Common myeloid progenitor, CD34-positive (primary cell): ENCODE measurements at regions not wholly inside any gene's neighbourhood (a gene's known extent, or its start where the extent isn't known, plus 50 kb on each side); places are given as distances from the start of the nearest gene placed in this dataset.

Experiments used
- CTCF ChIA-PET: fragments of 350-600 bp; sonication (Branson Sonifier 250); formaldehyde crosslinking; loops from one replicate; lab custom pipeline; 2021; ENCODE audit warnings: antibody characterized with exemption; lab: Charles Lee
- POLR2A ChIA-PET: fragments of 350-600 bp; sonication (Branson Sonifier 250); formaldehyde crosslinking; loops from one replicate; lab custom pipeline; 2021; ENCODE audit warnings: antibody characterized with exemption; lab: Charles Lee
- DNase-seq, 3 donors: peaks; one replicate each; pipeline versions ENCODE4 v3.0.0 to v3.0.0-alpha.2; 2013
- H3K27ac ChIP-seq, 2 experiments: 1 replicate in 1 of 2; 2 replicates in 1 of 2; pipeline ENCODE4 v1.7.0; 2013; ENCODE audit warnings: inconsistent platforms in 2 of 2, low read length in 2 of 2, mild to moderate bottlenecking in 2 of 2, low read depth in 1 of 2, moderate library complexity in 1 of 2; ENCODE audit not compliant: severe bottlenecking in 2 of 2, insufficient read depth in 1 of 2, poor library complexity in 1 of 2
- H3K27me3 ChIP-seq, 5 experiments: replicated peaks in 2 of 5; 1 replicate in 3 of 5; 2 replicates in 2 of 5; pipeline versions ENCODE4 v1.6.1 to v1.7.0; 2013; ENCODE audit warnings: low read length in 4 of 5, mild to moderate bottlenecking in 2 of 5, moderate library complexity in 2 of 5, inconsistent platforms in 1 of 5; ENCODE audit not compliant: insufficient read depth in 5 of 5, control insufficient read depth in 4 of 5
- H3K36me3 ChIP-seq, 4 experiments: 1 replicate in 2 of 4; 2 replicates in 2 of 4; pipeline versions ENCODE4 v1.6.1 to v1.7.0; 2013; ENCODE audit warnings: low read length in 3 of 4, control low read depth in 1 of 4, mild to moderate bottlenecking in 1 of 4; ENCODE audit not compliant: control insufficient read depth in 4 of 4, insufficient read depth in 4 of 4
- H3K4me1 ChIP-seq, 4 experiments: 1 replicate in 3 of 4; 2 replicates in 1 of 4; pipeline versions ENCODE4 v1.6.1 to v1.7.1; 2013; ENCODE audit warnings: low read length in 3 of 4, mild to moderate bottlenecking in 3 of 4, control low read depth in 1 of 4, inconsistent platforms in 1 of 4, moderate library complexity in 1 of 4; ENCODE audit not compliant: control insufficient read depth in 4 of 4, insufficient read depth in 4 of 4; ENCODE audit errors: control extremely low read depth in 1 of 4
- H3K4me3 ChIP-seq, 7 experiments: 1 replicate in 4 of 7; 2 replicates in 3 of 7; pipeline versions ENCODE4 v1.5.1 to v1.7.0; 2013; ENCODE audit warnings: mild to moderate bottlenecking in 7 of 7, low read length in 6 of 7, moderate library complexity in 6 of 7, inconsistent platforms in 2 of 7, low read depth in 2 of 7, control low read depth in 1 of 7; ENCODE audit not compliant: insufficient read depth in 4 of 7, control insufficient read depth in 1 of 7; ENCODE audit errors: extremely low read depth in 1 of 7
- H3K9me3 ChIP-seq, 5 experiments: 1 replicate in 4 of 5; 2 replicates in 1 of 5; pipeline versions ENCODE4 v1.6.1 to v1.7.1; 2013; ENCODE audit warnings: low read length in 4 of 5, mild to moderate bottlenecking in 2 of 5, inconsistent platforms in 1 of 5, low read depth in 1 of 5, moderate library complexity in 1 of 5; ENCODE audit not compliant: control insufficient read depth in 4 of 5, insufficient read depth in 2 of 5; ENCODE audit errors: control extremely low read depth in 1 of 5
- WGBS: methylation state at CpG from one replicate; pipeline ENCODE4 v1.1.5; 2013; ENCODE audit not compliant: insufficient coverage; 5-methylcytosine and 5-hydroxymethylcytosine counted together

DNA sequence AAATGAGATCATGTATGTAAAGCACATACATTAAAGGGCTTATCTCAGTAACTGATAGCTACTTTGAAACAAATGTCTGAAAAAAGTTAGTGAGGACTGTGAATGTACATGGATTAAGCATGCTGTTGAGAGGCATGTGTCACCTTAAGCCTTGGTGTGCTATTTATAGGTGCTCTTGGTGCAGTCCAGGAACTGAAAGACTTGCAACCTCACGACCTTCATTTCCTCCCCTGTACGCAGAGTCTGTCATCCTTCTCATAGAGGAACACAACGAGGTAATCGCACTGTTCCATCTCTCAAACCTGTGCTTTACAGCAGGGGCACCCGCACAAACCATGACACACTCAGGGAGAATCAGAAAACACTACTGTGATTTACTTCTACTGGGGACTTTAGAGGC is 65.6 kb downstream of the UFM1 start:
- Histone ChIP-seq H3K27ac (no peak overlapping the region), H3K9me3 (no peaks in the 10 kb centered on the region), H3K36me3 (no peaks in the 10 kb centered on the region), H3K27me3 (no peaks in the 10 kb centered on the region), H3K4me1 (peaks cover 0 to 7% (median 5%) of the 10 kb centered on the region in 4 experiments), H3K4me3 (peak overlapping the region in 1 of 7 experiments; percentile 23)
- DNase-seq: peak; percentile 2 to 79 (median 64)
- ChIA-PET POLR2A (no interaction called here), CTCF (no interaction called here)
- 7% methylated on average over 4 of the region's 5 CpGs for WGBS

DNA sequence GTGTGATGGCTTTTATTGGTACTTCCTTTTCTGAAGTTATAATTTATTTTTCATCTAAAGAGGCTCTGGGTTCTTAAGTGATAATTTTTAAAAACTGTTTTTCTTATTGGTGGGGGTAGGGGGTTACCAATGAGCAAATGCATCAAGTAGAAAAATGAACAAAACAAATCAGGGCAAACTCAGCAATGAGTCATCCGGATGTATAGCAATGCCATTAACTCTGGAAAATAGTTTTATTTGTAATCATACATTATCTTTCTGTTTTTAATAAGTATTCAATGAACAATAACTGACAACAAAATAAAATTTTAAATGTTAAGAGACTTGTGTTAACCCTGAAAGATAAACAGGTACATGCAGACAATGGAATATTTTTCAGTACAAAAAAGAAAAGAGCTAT is 67.6 kb downstream of the UFM1 start:
- Histone ChIP-seq H3K36me3 (no peaks in the 10 kb centered on the region), H3K27ac (no peak overlapping the region), H3K4me1 (peaks cover 0 to 7% (median 5%) of the 10 kb centered on the region in 4 experiments), H3K9me3 (no peaks in the 10 kb centered on the region), H3K27me3 (no peaks in the 10 kb centered on the region), H3K4me3 (no peak overlapping the region)
- ChIA-PET CTCF (interaction anchor here (0.7 kb wide), 1 partner anchor 67 kb away, joined by 3 read pairs; the partner anchor contains the start of gene UFM1), POLR2A (no interaction called here)
- no peak for DNase-seq
- WGBS: no CpG with 5 or more reads among the region's 1 CpG

DNA sequence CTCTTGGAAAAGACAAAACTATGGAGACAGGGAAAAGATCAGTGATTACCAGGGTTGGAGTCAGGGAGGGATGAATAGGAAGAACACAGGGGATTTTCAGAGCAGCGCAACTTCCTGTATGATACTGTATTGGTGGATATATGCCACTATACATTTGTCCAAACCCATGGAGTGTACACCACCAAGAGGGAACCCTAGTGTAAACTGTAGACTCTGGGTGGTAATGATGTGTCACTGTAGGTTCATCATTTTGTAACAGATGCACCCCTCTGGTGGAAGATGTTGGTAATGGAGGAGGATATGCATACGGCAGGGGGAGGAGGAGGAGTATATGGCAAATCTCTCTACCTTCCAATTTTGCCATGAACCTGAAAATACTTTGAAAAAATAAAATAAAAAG is 68.1 kb downstream of the UFM1 start:
- no peaks in the 10 kb centered on the region for H3K27me3 ChIP-seq
- peaks cover 0 to 7% (median 5%) of the 10 kb centered on the region in 4 experiments for H3K4me1 ChIP-seq
- DNase-seq: peak; percentile 48 to 77 (median 76)
- WGBS: no CpG with 5 or more reads among the region's 2 CpGs
- no peaks in the 10 kb centered on the region for H3K36me3 ChIP-seq
- ChIA-PET CTCF (interaction anchor here (0.7 kb wide), 1 partner anchor 68 kb away, joined by 3 read pairs; the partner anchor contains the start of gene UFM1), POLR2A (no interaction called here)
- no peaks in the 10 kb centered on the region for H3K9me3 ChIP-seq
- H3K4me3 ChIP-seq: no peak overlapping the region
- H3K27ac ChIP-seq: no peak overlapping the region

DNA sequence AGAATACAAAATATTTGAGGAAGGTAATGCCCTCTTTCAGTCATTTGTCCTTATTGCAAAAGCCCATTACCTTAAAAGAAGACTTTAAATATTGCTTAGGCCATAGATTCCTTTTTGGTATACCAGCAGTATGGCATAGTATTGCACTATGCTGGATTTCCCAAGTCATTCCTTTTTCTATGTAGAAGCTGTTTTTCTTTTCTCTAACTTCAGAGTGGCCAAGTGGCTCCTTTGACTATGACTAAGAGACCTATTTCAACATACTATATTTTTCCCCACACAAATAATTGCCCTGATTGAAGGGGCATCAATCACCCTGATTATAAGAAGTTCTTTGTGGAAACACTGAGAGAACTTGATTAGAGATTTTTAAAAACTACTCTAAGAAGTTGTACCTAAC is 68.6 kb downstream of the UFM1 start:
- Histone ChIP-seq H3K36me3 (no peaks in the 10 kb centered on the region), H3K4me3 (no peak overlapping the region), H3K27me3 (no peaks in the 10 kb centered on the region), H3K4me1 (peaks cover 0 to 7% (median 5%) of the 10 kb centered on the region in 4 experiments), H3K9me3 (no peaks in the 10 kb centered on the region), H3K27ac (no peak overlapping the region)
- no peak for DNase-seq
- ChIA-PET CTCF (no interaction called here), POLR2A (no interaction called here)

DNA sequence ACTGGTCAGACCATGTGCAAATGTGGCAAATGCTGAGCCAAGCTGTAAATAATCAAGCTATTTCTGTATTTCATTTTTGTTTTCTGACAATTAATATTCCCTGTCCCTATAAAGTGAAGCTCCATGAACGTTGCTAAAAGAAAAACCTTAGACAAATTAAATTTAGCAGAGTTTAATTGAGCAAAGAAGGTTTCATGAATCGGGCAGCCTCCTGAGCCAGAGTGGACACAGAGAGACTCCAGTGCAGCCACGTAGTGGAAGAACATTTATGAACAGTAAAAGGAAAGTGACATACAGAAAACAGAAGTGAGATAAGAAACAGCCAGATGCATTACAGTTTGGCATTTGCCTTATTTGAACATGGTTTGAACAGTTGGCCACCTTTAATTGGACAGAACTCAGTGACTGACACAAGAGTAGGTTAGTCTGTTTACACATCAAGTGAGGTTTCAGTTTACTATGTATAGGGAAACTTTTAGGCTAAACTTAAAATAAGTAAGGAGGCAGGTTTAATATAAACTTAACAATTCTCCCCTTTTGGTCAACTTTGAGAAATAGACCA is 69.7 kb downstream of the UFM1 start:
- Histone ChIP-seq H3K27me3 (no peaks in the 10 kb centered on the region), H3K4me3 (no peak overlapping the region), H3K9me3 (no peaks in the 10 kb centered on the region), H3K36me3 (no peaks in the 10 kb centered on the region), H3K4me1 (peaks cover 0 to 7% (median 5%) of the 10 kb centered on the region in 4 experiments), H3K27ac (no peak overlapping the region)
- POLR2A ChIA-PET: no interaction called here
- CTCF ChIA-PET: interaction anchor here (0.9 kb wide), 1 partner anchor 250 kb away, joined by 3 read pairs; no protein-coding TSS in a partner anchor
- 89% methylated on average over 3 of the region's 3 CpGs for WGBS
- DNase-seq: no peak

DNA sequence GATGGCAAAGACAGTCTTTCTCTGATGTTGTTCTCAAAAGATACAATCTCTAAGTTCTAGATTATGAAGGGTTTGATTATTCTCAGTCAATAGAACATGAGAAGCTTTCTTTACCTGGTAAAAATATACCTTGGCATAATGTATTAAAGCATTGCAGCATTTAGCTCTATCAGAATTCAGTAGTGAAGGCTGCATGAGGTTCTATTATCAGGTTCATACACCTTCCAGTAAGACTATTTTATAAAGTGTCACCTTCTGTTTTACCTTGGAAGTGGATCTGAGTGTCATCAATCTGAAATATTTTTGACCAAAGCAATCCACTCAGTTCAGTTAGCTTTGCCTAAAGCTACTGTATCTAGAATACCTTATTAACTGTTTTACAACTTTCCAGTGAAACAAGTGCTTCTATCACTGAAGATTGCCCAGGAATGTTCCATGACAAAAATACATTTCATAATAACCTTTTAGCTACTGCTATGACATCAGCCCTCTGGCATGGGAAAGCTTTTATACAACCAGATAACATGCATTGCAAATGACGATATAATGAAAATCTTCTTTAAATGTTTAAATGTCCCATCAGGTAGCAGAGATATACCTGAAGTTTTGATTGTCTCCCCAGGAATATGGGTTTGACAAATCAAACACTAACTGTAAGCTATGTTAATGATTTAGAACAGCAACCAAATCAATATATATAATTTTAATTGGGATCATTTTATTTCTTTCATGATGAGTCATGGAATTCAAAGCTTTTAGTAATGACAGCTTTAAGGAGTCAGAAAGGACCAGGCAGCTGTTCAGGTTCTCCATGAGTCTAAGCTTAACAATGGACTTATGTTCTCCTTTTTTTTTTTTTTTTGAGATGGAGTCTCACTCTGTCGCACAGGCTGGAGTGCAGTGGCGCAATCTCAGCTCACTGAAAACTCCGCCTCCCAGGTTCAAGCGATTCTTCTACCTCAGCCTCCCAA is 72.2 kb downstream of the UFM1 start:
- DNase-seq: no peak
- ChIA-PET POLR2A (no interaction called here), CTCF (interaction anchor here (0.6 to 0.9 kb wide), 2 partner anchors 17 to 399 kb away, joined by 3 read pairs; no protein-coding TSS in a partner anchor)
- Histone ChIP-seq H3K36me3 (no peaks in the 10 kb centered on the region), H3K27me3 (no peaks in the 10 kb centered on the region), H3K9me3 (no peaks in the 10 kb centered on the region), H3K4me1 (no peaks in the 10 kb centered on the region), H3K27ac (no peak overlapping the region), H3K4me3 (no peak overlapping the region)
- WGBS: 98% methylated on average over 4 of the region's 5 CpGs

DNA sequence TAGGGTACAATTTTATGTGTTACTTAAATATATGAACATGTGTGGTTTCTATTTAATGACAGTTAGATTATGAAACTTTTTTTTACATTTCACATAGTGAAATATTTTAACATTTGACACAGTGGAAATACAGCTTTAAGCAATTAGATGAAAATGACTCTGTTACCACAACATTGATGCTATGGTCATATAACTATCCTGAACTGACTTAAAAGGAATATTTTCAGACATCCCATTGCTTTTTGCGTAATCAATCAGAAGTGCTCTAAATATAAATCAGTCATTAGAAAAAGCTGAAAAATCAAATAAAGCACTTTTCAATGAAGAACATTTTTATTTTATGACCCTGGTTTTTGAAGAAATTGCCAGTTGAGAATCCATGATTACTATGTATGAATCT is 80.3 kb downstream of the UFM1 start:
- Histone ChIP-seq H3K36me3 (no peaks in the 10 kb centered on the region), H3K4me3 (no peak overlapping the region), H3K27me3 (no peaks in the 10 kb centered on the region), H3K4me1 (no peaks in the 10 kb centered on the region), H3K27ac (no peak overlapping the region), H3K9me3 (no peaks in the 10 kb centered on the region)
- no CpG with 5 or more reads among the region's 1 CpG for WGBS
- CTCF ChIA-PET: no interaction called here
- no peak for DNase-seq
- POLR2A ChIA-PET: no interaction called here
